Activated CD4-positive, alpha-beta T cell treated with anti-CD3 and anti-CD28 coated beads for 1 hour (primary cell): ENCODE measurements at regions not wholly inside any gene's neighbourhood (a gene's known extent, or its start where the extent isn't known, plus 50 kb on each side); places are given as distances from the start of the nearest gene placed in this dataset.
"Not testable (repeated sequence)": the region's sequence is repeated elsewhere in the genome, so short reads cannot be mapped to it uniquely, and the experiment has no call there.

Experiments
- DNase-seq: peaks from one replicate; pipeline ENCODE4 v3.0.0-alpha.2; 2020

GRCh38 chr2:8594731-8595427 lies 87.0 kb upstream of the ID2 start:
- DNase-seq: no peak

- DNase-seq: no peak
Observed at GRCh38 chr2:8595428-8595805, 86.4 kb upstream of the ID2 start.

- DNase-seq: no peak
Observed at GRCh38 chr2:8595811-8596600, 85.8 kb upstream of the ID2 start.

GRCh38 chr2:8597094-8597493 lies 84.8 kb upstream of the ID2 start:
- DNase-seq: no peak

GRCh38 chr2:8597559-8598225 lies 84.2 kb upstream of the ID2 start:
- DNase-seq: no peak

- DNase-seq: no peak
Observed at GRCh38 chr2:8598295-8599165, 83.3 kb upstream of the ID2 start.

- no peak for DNase-seq
Observed at GRCh38 chr2:8599421-8600242, 82.2 kb upstream of the ID2 start.

GRCh38 chr2:8600456-8600855 lies 81.4 kb upstream of the ID2 start:
- DNase-seq: no peak

- no peak for DNase-seq
Observed at GRCh38 chr2:8602809-8603208, 79.0 kb upstream of the ID2 start.

GRCh38 chr2:8603356-8603755 lies 78.5 kb upstream of the ID2 start:
- not testable (repeated sequence) for DNase-seq

- no peak for DNase-seq
Observed at GRCh38 chr2:8604262-8604661, 77.6 kb upstream of the ID2 start.

GRCh38 chr2:8605351-8606065 lies 76.3 kb upstream of the ID2 start:
- DNase-seq: no peak

- DNase-seq: no peak
Observed at GRCh38 chr2:8606226-8606625, 75.6 kb upstream of the ID2 start.

- DNase-seq: no peak
Observed at GRCh38 chr2:8606649-8607550, 75.0 kb upstream of the ID2 start.

GRCh38 chr2:8607606-8608005 lies 74.2 kb upstream of the ID2 start:
- DNase-seq: no peak

GRCh38 chr2:8608411-8608954 lies 73.4 kb upstream of the ID2 start:
- DNase-seq: no peak

GRCh38 chr2:8609357-8609811 lies 72.5 kb upstream of the ID2 start:
- no peak for DNase-seq

- not testable (repeated sequence) for DNase-seq
Observed at GRCh38 chr2:8610775-8611174, 71.1 kb upstream of the ID2 start.

GRCh38 chr2:8611246-8611645 lies 70.6 kb upstream of the ID2 start:
- no peak for DNase-seq

- DNase-seq: no peak
Observed at GRCh38 chr2:8611700-8612099, 70.2 kb upstream of the ID2 start.
